Globus pallidus (tissue), 1 donor: ENCODE measurements at regions not wholly inside any gene's neighbourhood (a gene's known extent, or its start where the extent isn't known, plus 50 kb on each side); places are given as distances from the start of the nearest gene placed in this dataset.
"Not testable (repeated sequence)": the region's sequence is repeated elsewhere in the genome, so short reads cannot be mapped to it uniquely, and the experiment has no call there.

Experiments used
- DNase-seq: peaks from one replicate; pipeline ENCODE4 v3.0.0-alpha.2; 2015; ENCODE audit warnings: low spot score

GRCh38 chr1:80410233-80410632 lies 1390.5 kb upstream of the ADGRL2 start:
- DNase-seq = no peak

GRCh38 chr1:80403471-80403893 lies 1397.0 kb upstream of the ADGRL4 start:
- DNase-seq = no peak

DNA sequence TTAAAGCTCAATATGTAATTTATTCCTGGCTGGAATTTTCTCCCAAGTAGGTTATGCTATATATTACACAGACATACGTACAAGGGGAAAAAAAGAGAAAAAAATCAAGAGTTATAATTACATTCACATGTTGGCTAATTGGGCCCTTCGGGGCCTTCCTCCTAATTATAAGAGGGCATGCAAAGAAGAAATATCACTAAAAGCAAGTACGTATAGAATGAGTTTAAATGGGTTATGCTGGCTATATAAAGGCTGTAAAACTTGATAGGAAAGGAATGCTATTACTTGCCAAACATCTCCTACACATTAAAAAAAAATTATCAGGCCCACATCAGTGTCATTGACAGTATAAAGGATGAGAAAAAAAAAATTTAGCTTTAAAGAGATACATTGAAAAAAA lies 1396.1 kb upstream of the ADGRL4 start:
- no peak for DNase-seq

DNA sequence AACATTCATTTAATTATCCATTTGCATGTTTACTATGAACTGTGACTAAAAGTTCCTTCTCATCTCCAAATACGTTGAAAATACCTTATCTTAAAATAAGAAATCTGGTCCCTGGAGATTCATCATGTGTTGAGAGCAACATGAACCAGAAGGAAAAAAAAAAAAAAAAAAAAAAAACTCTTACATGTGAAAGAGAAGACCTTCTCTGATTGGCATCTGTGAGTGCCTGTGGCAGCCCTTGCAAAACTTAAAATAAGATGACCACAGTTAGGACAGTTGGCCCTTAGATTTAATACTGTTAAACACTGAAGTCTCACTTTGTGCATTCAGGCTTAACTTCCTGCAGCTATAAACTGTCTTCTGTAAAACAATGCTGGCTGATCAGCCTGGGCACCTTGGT lies 1395.2 kb upstream of the ADGRL4 start:
- DNase-seq = no peak

DNA sequence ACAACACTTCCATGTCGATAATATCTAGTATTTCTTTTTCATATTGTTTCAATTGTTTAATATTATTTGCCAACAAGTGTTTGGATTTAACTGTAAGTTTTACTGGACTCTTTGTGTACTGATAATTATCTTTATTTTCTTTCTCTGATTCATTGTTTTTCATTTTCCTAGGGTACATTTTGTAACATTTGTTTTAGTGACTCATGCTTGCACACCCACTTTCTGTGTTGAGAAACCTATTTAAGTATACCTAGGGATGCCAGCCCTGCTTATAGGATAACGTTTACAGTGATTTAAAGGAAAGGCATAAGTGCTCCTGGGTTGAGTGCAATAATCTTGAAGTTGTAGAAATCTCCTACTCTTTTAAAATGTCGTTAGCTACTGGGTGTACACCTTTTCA lies 1386.0 kb upstream of the ADGRL4 start:
- DNase-seq = no peak

DNA sequence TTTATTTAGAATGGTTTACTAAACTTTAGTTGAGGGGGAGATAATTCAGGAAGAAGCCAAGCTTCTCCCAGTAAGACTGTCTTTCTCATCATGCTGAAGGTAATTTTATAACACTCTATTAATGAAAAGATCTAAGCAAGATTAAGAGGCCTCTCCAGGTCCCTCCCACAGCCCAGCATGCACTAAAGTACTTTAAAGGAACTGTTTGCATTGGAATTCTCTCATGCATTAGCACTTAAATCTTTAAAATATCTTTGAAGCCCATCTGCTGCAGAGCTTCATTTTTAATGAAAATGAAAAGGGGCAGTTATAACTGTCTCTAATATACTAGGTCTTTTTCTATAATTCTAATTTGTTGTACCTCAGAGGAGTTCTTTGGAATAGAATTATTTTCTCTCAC lies 1379.1 kb upstream of the ADGRL4 start:
- DNase-seq = no peak

GRCh38 chr1:80384959-80385358 lies 1378.4 kb upstream of the ADGRL4 start:
- DNase-seq = no peak

- DNase-seq = no peak
Measured at GRCh38 chr1:80384083-80384830, 1377.7 kb upstream of the ADGRL4 start.

GRCh38 chr1:80375662-80376061 lies 1369.1 kb upstream of the ADGRL4 start:
- no peak for DNase-seq

DNA sequence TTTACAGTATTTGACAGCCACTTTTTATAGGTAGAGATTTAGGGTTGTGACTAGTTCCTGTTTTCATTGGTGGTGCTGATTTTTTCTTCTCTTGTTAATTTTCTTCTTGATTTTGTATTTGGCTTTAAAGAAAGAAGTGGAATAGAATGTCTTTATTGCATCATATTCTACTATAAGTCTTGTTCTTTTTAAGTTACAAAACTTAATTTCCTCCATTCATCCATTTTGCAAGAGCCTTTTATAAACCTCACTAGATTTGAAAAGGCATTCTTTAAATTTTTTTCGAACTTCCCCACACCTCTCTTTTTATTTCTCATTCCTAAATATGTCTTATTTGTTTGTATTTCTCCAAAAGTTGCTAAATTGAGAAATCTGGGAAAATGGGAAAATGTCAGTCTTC lies 1368.6 kb upstream of the ADGRL4 start:
- no peak for DNase-seq

- no peak for DNase-seq
Measured at GRCh38 chr1:80369780-80370179, 1363.2 kb upstream of the ADGRL4 start.

DNA sequence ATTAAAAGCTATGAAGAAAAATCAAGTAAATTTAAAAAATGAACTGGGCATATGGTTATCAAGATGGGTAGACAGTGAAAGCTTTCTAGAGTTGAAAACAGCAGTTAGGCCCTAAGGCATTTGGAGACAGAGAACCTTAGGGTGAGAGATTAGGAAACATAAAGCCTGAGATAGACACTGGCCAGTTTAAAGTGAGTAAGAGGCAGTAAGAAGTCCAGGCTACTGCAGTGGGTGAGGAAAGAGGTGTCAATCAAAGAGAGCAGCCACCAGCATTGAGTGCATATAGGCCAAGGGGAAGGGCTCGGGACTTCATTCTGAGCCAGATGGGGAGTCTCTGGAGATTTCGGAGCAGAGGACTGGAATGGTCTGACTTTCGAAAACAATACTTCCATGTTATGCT lies 1360.5 kb upstream of the ADGRL4 start:
- no peak for DNase-seq

- no peak for DNase-seq
Measured at GRCh38 chr1:80365359-80366021, 1359.0 kb upstream of the ADGRL4 start.

DNA sequence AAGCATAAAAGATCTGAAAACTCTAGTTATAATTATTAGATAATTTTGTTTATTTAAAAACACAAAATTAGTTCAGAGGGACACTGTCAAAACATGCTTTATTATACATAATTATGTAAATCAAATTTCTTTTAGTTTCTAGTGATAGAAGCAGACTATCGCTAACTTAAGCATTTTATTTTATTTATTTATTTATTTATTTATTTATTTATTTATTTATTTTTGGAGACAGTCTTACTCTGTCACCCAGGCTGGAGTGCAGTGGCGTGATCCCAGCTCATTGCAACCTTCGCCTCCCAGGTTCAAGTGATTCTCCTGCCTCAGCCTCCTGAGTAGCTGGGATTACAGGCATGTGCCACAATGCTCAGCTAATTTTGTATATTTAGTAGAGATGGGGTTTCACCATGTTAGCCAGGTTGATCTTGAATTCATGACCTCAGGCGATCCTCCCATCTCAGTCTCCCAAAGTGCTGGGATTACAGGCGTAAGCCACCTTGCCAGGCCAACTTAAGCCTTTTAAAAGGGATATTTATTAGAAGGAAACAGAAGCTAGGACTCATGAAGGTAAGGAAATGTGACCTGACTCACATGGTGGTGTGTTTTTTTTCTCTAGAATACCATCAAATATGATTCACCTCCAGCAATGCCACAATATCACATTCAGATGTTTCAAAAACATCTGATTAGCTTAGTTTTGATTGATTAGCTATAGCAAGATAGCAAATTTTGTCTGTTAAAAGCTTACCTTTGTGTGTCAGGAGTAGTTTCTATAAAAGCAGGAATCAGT lies 1357.4 kb upstream of the ADGRL4 start:
- DNase-seq = no peak

GRCh38 chr1:80359666-80360065 lies 1353.1 kb upstream of the ADGRL4 start:
- no peak for DNase-seq

DNA sequence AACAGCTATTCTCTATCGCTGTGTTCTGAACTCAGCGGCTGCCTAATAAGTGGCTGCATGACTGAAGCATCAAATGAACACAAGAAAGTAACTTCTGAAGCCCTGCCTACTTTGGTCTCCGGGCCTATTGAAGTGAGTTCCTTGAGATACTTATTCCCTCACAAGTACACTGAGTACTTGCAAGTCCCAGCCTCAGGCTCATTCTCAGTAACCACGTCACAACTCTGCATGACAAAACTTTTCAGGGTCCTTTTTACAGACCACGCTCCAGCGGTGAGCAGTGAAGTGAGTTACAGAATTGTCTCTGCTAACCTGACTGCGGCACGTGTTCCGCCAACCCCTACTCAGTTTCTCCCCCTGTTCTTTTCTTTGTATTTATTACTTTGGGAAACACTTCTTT lies 1342.7 kb upstream of the ADGRL4 start:
- no peak for DNase-seq

GRCh38 chr1:80341021-80341420 lies 1334.5 kb upstream of the ADGRL4 start:
- no peak for DNase-seq

GRCh38 chr1:80318108-80318507 lies 1311.6 kb upstream of the ADGRL4 start:
- no peak for DNase-seq

- no peak for DNase-seq
Measured at GRCh38 chr1:80310703-80311245, 1304.2 kb upstream of the ADGRL4 start.

- DNase-seq = no peak
Measured at GRCh38 chr1:80305466-80305865, 1298.9 kb upstream of the ADGRL4 start.

- DNase-seq = no peak
Measured at GRCh38 chr1:80293818-80294217, 1287.3 kb upstream of the ADGRL4 start.

DNA sequence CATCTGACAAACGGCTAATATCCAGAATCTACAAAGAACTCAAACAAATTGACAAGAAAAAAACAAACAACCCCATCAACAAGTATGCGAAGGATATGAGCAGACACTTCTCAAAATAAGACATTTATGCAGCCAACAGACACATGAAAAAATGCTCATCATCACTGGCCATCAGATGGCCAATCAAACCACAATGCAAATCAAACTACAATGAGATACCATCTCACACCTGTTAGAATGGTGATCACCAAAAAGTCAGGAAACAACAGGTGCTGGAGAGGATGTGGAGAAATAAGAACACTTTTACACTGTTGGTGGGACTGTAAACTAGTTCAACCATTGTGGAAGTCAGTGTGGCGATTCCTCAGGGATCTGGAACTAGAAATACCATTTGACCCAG lies 1282.2 kb upstream of the ADGRL4 start:
- DNase-seq = not testable (repeated sequence)

GRCh38 chr1:80282536-80282935 lies 1276.0 kb upstream of the ADGRL4 start:
- no peak for DNase-seq
